ENCODE measurements at regions not wholly inside any gene's neighbourhood (a gene's known extent, or its start where the extent isn't known, plus 50 kb on each side); places are given as distances from the start of the nearest gene placed in this dataset.

DNA sequence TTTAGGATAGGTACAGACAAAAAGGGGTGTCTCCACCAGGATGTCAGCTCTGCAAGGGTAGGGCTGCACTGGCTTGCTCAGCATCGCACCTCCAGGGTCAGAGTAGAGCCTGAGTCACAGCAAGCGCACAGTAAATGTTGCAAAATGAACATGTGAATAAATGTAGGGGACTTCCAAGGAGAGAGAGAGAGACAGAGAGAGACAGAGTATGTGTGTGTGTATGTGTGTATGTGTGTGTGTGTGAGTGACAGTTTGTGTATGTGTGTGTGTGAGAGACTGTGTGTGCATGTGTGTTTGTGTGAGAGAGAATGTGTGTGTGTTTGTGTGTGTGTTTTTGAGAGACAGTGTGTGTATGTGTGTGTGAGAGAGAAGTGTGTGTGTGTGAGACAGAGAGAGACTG is 163.3 kb downstream of the RPS24 start:
- TF ChIP-seq POLR2A (IDR thresholded peaks at IDR 0.05) (no peak), CTCF (IDR thresholded peaks at IDR 0.05) (no peak)

Data from tibial nerve (tissue), 3 donors.